HG02970 (cell line): ENCODE measurements at regions not wholly inside any gene's neighbourhood (a gene's known extent, or its start where the extent isn't known, plus 50 kb on each side); places are given as distances from the start of the nearest gene placed in this dataset.

Experiments
- ATAC-seq: cut with Tn5 transposase; IDR thresholded peaks from one replicate; pipeline ENCODE4 v1.9.1; 2021; ENCODE audit warnings: mild to moderate bottlenecking, moderate library complexity, moderate number of reproducible peaks; ENCODE audit not compliant: unreplicated experiment, low FRiP score

GRCh38 chr13:86710896-86711295 is 911.7 kb upstream of the SLITRK6 start:
- no peak for ATAC-seq

- ATAC-seq = no peak
These were observed 915.3 kb upstream of the SLITRK6 start for GRCh38 chr13:86714495-86714894.

GRCh38 chr13:86725105-86725504 is 925.9 kb upstream of the SLITRK6 start:
- no peak for ATAC-seq

- no peak for ATAC-seq
These were observed 930.0 kb upstream of the SLITRK6 start for GRCh38 chr13:86729206-86729605.

- ATAC-seq = no peak
These were observed 932.8 kb upstream of the SLITRK6 start for GRCh38 chr13:86731987-86732386.

GRCh38 chr13:86737334-86737932 is 933.7 kb upstream of the SLITRK5 start:
- ATAC-seq = no peak

- ATAC-seq = no peak
These were observed 929.3 kb upstream of the SLITRK5 start for GRCh38 chr13:86741762-86742285.

- ATAC-seq = no peak
These were observed 913.8 kb upstream of the SLITRK5 start for GRCh38 chr13:86757236-86757978.

GRCh38 chr13:86758116-86758515 is 913.1 kb upstream of the SLITRK5 start:
- ATAC-seq = no peak

- ATAC-seq = no peak
These were observed 910.6 kb upstream of the SLITRK5 start for GRCh38 chr13:86760620-86761019.

GRCh38 chr13:86765462-86765861 is 905.7 kb upstream of the SLITRK5 start:
- no peak for ATAC-seq

- ATAC-seq = no peak
These were observed 882.6 kb upstream of the SLITRK5 start for GRCh38 chr13:86788616-86789015.

GRCh38 chr13:86792153-86792651 is 879.0 kb upstream of the SLITRK5 start:
- ATAC-seq = no peak

GRCh38 chr13:86795858-86796257 is 875.3 kb upstream of the SLITRK5 start:
- no peak for ATAC-seq

- ATAC-seq = no peak
These were observed 860.8 kb upstream of the SLITRK5 start for GRCh38 chr13:86810361-86810760.

- ATAC-seq = no peak
These were observed 858.0 kb upstream of the SLITRK5 start for GRCh38 chr13:86813198-86813597.

- no peak for ATAC-seq
These were observed 845.8 kb upstream of the SLITRK5 start for GRCh38 chr13:86825410-86825809.

GRCh38 chr13:86826232-86826631 is 844.9 kb upstream of the SLITRK5 start:
- no peak for ATAC-seq

- ATAC-seq = no peak
These were observed 841.1 kb upstream of the SLITRK5 start for GRCh38 chr13:86830046-86830445.

GRCh38 chr13:86831084-86831483 is 840.1 kb upstream of the SLITRK5 start:
- ATAC-seq = no peak

GRCh38 chr13:86838411-86839120 is 832.6 kb upstream of the SLITRK5 start:
- ATAC-seq = no peak
